Sigmoid colon (tissue), 6 donors: ENCODE measurements at regions not wholly inside any gene's neighbourhood (a gene's known extent, or its start where the extent isn't known, plus 50 kb on each side); places are given as distances from the start of the nearest gene placed in this dataset.

ENCODE experiments used
- DNase-seq: peaks from one replicate; pipeline ENCODE4 v3.0.0-alpha.2; 2019
- H3K27ac ChIP-seq, 4 donors: fragments of 200-600 bp; sonication (generic); one replicate each; pipeline ENCODE4 v1.5.1; 2016 to 2019; ENCODE audit warnings: mild to moderate bottlenecking in 1 of 4
- H3K27me3 ChIP-seq, 3 donors: fragments of 200-600 bp; sonication (generic); one replicate each; pipeline ENCODE4 v1.5.1; 2019; ENCODE audit warnings: mild to moderate bottlenecking in 1 of 3
- H3K36me3 ChIP-seq, 4 donors: fragments of 200-600 bp; sonication (generic); one replicate each; pipeline ENCODE4 v1.5.1; 2016 to 2019
- H3K4me1 ChIP-seq, 4 donors: fragments of 200-600 bp; sonication (generic); one replicate each; pipeline ENCODE4 v1.5.1; 2017 to 2019
- H3K4me3 ChIP-seq, 4 donors: fragments of 200-600 bp; sonication (generic); one replicate each; pipeline ENCODE4 v1.5.1; 2017 to 2019; ENCODE audit warnings: mild to moderate bottlenecking in 2 of 4, moderate library complexity in 1 of 4
- H3K9me3 ChIP-seq, 4 donors: fragments of 200-600 bp in 3 of 4; sonication (generic) in 3 of 4; one replicate each; pipeline versions ENCODE4 v1.5.1 to v1.6.1; 2013 to 2019
- EP300 ChIP-seq, 4 donors: sonication (generic); formaldehyde crosslinking; IDR thresholded peaks; one replicate each; pipeline ENCODE4 v1.6.1; 2017; ENCODE audit warnings: antibody characterized with exemption in 4 of 4
- POLR2A ChIP-seq, 2 donors: fragments of 450-650 bp; IDR thresholded peaks; one replicate each; pipeline ENCODE4 v1.6.1; 2016; ENCODE audit warnings: antibody characterized with exemption in 2 of 2, mild to moderate bottlenecking in 2 of 2, moderate library complexity in 2 of 2
- POLR2AphosphoS5 ChIP-seq, 4 donors: sonication (generic); formaldehyde crosslinking; IDR thresholded peaks; one replicate each; pipeline ENCODE4 v1.6.1; 2017; ENCODE audit warnings: antibody characterized with exemption in 4 of 4
- WGBS, 2 donors: extraction: QIAGEN DNeasy Blood & Tissue Kit; methylation state at CpG; one replicate each; pipeline ENCODE4 v1.1.7; 2013; 5-methylcytosine and 5-hydroxymethylcytosine counted together
- intact Hi-C: fragments of 100-400 bp; cut with DNase I; formaldehyde crosslinking; loops from one replicate; pipeline ENCODE4 v1.15.1; 2023
- TF ChIP-seq, protein P1 (sequence below), 4 experiments: fragments of 450-650 bp in 3 of 4; fragments of 200-600 bp in 1 of 4; IDR thresholded peaks; one replicate each; pipeline ENCODE4 v1.5.1; 2016 to 2019; ENCODE audit warnings: antibody characterized with exemption in 4 of 4, mild to moderate bottlenecking in 3 of 4, moderate library complexity in 2 of 4
- donor health status: healthy with polysubstance abuse.
- donor health status: healthy.

DNA sequence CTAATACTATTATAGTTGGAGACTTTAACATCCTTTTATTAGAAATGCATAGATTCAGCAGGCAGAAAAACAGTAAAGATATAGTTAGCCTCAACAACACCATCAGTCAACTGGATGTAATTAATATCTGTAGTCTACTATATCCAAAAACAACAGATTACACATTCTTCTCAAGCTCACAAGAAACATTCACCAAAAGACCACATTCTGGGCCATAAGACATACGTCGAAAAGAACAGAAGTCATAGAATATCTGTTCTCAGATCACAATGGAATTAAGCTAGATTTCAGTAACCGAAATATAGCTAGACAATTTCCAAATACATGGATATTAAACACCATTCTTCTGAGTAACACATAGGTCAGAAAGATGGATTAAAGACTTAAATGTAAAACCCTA lies 336.6 kb upstream of the RPS23 start:
- Histone ChIP-seq H3K27ac (no peak overlapping the region), H3K27me3 (no peaks in the 10 kb centered on the region), H3K9me3 (peaks cover 0 to 4% (median 0%) of the 10 kb centered on the region in 4 donors), H3K36me3 (no peaks in the 10 kb centered on the region), H3K4me3 (no peak overlapping the region), H3K4me1 (no peaks in the 10 kb centered on the region)
- TF ChIP-seq, protein P1, sequence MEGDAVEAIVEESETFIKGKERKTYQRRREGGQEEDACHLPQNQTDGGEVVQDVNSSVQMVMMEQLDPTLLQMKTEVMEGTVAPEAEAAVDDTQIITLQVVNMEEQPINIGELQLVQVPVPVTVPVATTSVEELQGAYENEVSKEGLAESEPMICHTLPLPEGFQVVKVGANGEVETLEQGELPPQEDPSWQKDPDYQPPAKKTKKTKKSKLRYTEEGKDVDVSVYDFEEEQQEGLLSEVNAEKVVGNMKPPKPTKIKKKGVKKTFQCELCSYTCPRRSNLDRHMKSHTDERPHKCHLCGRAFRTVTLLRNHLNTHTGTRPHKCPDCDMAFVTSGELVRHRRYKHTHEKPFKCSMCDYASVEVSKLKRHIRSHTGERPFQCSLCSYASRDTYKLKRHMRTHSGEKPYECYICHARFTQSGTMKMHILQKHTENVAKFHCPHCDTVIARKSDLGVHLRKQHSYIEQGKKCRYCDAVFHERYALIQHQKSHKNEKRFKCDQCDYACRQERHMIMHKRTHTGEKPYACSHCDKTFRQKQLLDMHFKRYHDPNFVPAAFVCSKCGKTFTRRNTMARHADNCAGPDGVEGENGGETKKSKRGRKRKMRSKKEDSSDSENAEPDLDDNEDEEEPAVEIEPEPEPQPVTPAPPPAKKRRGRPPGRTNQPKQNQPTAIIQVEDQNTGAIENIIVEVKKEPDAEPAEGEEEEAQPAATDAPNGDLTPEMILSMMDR (IDR thresholded peaks at IDR 0.05): no peak
- TF ChIP-seq POLR2AphosphoS5 (IDR thresholded peaks at IDR 0.05): no peak
- TF ChIP-seq EP300 (IDR thresholded peaks at IDR 0.05): no peak
- no peak for TF ChIP-seq POLR2A (IDR thresholded peaks at IDR 0.05)
- intact Hi-C loops: no loop called here
- 78 to 80% methylated on average over 3 of the region's 3 CpGs for WGBS, 2 donors
- DNase-seq: no peak

DNA sequence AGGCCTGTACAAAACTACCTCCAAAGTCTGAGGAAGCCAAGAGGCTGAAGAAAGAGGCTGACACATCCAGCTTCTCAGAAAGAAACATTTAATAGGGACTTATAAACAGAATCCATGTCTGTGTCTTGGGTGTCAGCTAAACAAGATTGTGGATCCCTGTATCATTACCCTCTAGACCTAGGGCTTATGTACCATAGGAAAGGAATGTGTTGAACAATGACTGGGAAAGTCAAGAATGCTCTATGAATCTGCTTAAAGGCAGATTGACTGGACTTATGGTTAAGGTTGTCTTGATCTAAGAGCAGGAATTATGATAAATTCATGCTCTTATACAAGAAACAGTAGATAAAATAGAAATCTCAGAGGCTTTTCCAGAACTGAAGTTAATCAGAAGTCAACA lies 335.7 kb upstream of the RPS23 start:
- Histone ChIP-seq H3K27ac (no peak overlapping the region), H3K4me3 (no peak overlapping the region), H3K9me3 (peaks cover 0 to 4% (median 0%) of the 10 kb centered on the region in 4 donors), H3K4me1 (no peaks in the 10 kb centered on the region), H3K27me3 (no peaks in the 10 kb centered on the region), H3K36me3 (no peaks in the 10 kb centered on the region)
- intact Hi-C loops: no loop called here
- DNase-seq: no peak
- TF ChIP-seq, protein P1 (IDR thresholded peaks at IDR 0.05): no peak
- TF ChIP-seq POLR2A (IDR thresholded peaks at IDR 0.05): no peak
- no peak for TF ChIP-seq POLR2AphosphoS5 (IDR thresholded peaks at IDR 0.05)
- TF ChIP-seq EP300 (IDR thresholded peaks at IDR 0.05): no peak

DNA sequence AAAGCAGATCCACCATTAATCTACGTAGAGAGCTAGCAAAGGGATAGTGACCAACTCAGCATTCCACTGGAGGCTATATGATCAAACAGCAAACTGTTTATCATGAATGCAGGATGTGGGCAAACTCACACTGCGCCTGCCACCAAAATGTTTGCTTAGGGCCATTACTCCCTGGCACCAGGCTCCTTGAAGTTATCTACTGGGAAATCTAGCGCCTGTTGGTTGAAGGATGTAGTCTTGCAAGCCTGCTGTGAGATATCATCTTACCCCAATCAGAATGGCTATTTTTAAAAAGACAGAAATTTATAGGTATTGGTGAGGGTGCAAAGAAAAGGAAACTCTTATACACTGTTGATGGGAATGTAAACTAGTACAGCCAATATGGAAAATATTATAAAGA lies 332.5 kb upstream of the RPS23 start:
- no peaks in the 10 kb centered on the region for H3K27me3 ChIP-seq
- H3K4me1 ChIP-seq: no peaks in the 10 kb centered on the region
- intact Hi-C loops: no loop called here
- TF ChIP-seq POLR2AphosphoS5 (IDR thresholded peaks at IDR 0.05) (no peak), EP300 (IDR thresholded peaks at IDR 0.05) (no peak), POLR2A (IDR thresholded peaks at IDR 0.05) (no peak)
- TF ChIP-seq, protein P1 (IDR thresholded peaks at IDR 0.05): no peak
- no peak overlapping the region for H3K4me3 ChIP-seq
- H3K36me3 ChIP-seq: no peaks in the 10 kb centered on the region
- DNase-seq: no peak
- no peaks in the 10 kb centered on the region for H3K9me3 ChIP-seq
- no peak overlapping the region for H3K27ac ChIP-seq
- 92 to 95% methylated on average over 3 of the region's 3 CpGs for WGBS, 2 donors

DNA sequence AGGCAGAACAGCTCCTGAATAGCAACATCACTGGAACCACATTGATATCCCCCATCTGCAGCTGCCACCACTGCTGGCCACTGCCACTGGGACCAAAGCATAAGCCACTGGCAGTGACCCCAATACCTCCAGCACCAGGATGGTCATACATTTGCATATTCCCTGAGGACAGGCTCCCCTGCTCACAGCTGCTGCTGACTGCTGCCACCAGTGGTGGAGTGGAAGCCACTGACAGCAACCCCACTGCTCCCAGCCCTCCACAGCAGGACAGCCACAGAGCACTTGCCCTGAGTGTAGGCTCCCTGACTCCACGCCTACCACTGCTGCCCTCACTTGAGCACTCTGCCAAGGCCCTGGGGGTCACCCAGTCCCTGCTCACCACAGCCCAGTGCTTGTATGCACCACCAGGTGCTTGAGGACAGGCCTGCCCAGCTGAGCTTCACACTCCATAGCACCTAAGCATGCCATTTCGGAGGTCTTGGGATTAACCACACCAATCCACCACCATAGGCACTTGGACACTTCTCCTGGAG lies 327.4 kb upstream of the RPS23 start:
- H3K4me1 ChIP-seq: no peaks in the 10 kb centered on the region
- WGBS, 2 donors: 88 to 90% methylated on average over 2 of the region's 2 CpGs

More for the DNA sequence above, 327.4 kb upstream of the RPS23 start:
- TF ChIP-seq, protein P1 (IDR thresholded peaks at IDR 0.05): no peak
- no peak for TF ChIP-seq POLR2A (IDR thresholded peaks at IDR 0.05)
- TF ChIP-seq POLR2AphosphoS5 (IDR thresholded peaks at IDR 0.05): no peak
- no peak for TF ChIP-seq EP300 (IDR thresholded peaks at IDR 0.05)
- no peaks in the 10 kb centered on the region for H3K36me3 ChIP-seq
- H3K4me3 ChIP-seq: no peak overlapping the region
- no peaks in the 10 kb centered on the region for H3K27me3 ChIP-seq
- DNase-seq: no peak
- H3K27ac ChIP-seq: no peak overlapping the region
- no peaks in the 10 kb centered on the region for H3K9me3 ChIP-seq
- intact Hi-C loops: no loop called here
